H9 (cell line): ENCODE measurements at regions not wholly inside any gene's neighbourhood (a gene's known extent, or its start where the extent isn't known, plus 50 kb on each side); places are given as distances from the start of the nearest gene placed in this dataset.

ENCODE experiments used
- DNase-seq: peaks from one replicate; pipeline ENCODE4 v3.0.0-alpha.2; 2017
- H2AFZ ChIP-seq: one replicate; pipeline ENCODE4 v1.6.1; 2013; ENCODE audit warnings: mild to moderate bottlenecking, low read length, control low read depth, moderate library complexity
- H2AK5ac ChIP-seq: 2 replicates; pipeline ENCODE4 v1.6.1; 2013; ENCODE audit warnings: low read length, control low read depth, mixed read lengths; ENCODE audit not compliant: insufficient read length
- H2BK120ac ChIP-seq: one replicate; pipeline ENCODE4 v1.6.1; 2013; ENCODE audit warnings: low read depth, mild to moderate bottlenecking, low read length, control low read depth, inconsistent platforms; ENCODE audit not compliant: poor library complexity, severe bottlenecking
- H2BK12ac ChIP-seq: 2 replicates; pipeline ENCODE4 v1.6.1; 2013; ENCODE audit warnings: low read length, control low read depth, mixed read lengths, low read depth; ENCODE audit not compliant: insufficient read length
- H2BK15ac ChIP-seq: 2 replicates; pipeline ENCODE4 v1.6.1; 2013; ENCODE audit warnings: low read depth, low read length, control low read depth
- H2BK20ac ChIP-seq: one replicate; pipeline ENCODE4 v1.6.1; 2013; ENCODE audit warnings: low read depth, mild to moderate bottlenecking, low read length, control low read depth, inconsistent platforms; ENCODE audit not compliant: poor library complexity, severe bottlenecking
- H2BK5ac ChIP-seq: 2 replicates; pipeline ENCODE4 v1.6.1; 2013; ENCODE audit warnings: low read length, control low read depth, mixed read lengths; ENCODE audit not compliant: insufficient read length
- H3K14ac ChIP-seq: 2 replicates; pipeline ENCODE4 v1.6.1; 2013; ENCODE audit warnings: low read length, control low read depth; ENCODE audit not compliant: insufficient read depth
- H3K18ac ChIP-seq: 2 replicates; pipeline ENCODE4 v1.6.1; 2013; ENCODE audit warnings: low read depth, mild to moderate bottlenecking, mixed read lengths, low read length, control low read depth; ENCODE audit not compliant: insufficient read length
- H3K23ac ChIP-seq: 2 replicates; pipeline ENCODE4 v1.6.1; 2013; ENCODE audit warnings: low read length, control low read depth, mixed read lengths, low read depth; ENCODE audit not compliant: insufficient read length
- H3K23me2 ChIP-seq: 2 replicates; pipeline ENCODE4 v1.6.1; 2013; ENCODE audit warnings: low read depth, mild to moderate bottlenecking, mixed read lengths, low read length, control low read depth; ENCODE audit not compliant: insufficient read length, poor library complexity, severe bottlenecking
- H3K27ac ChIP-seq: 2 replicates; pipeline ENCODE4 v1.5.1; 2013; ENCODE audit warnings: low read length, control low read depth, mixed read lengths, low read depth; ENCODE audit not compliant: insufficient read length
- H3K27me3 ChIP-seq: 2 replicates; pipeline ENCODE4 v1.6.1; 2013; ENCODE audit warnings: low read length, control low read depth, inconsistent platforms; ENCODE audit not compliant: insufficient read depth
- H3K4ac ChIP-seq: 2 replicates; pipeline ENCODE4 v1.6.1; 2013; ENCODE audit warnings: low read depth, mild to moderate bottlenecking, control low read depth, inconsistent platforms, low read length, moderate library complexity
- H3K4me1 ChIP-seq: 2 replicates; pipeline ENCODE4 v1.6.1; 2013; ENCODE audit warnings: low read length, control low read depth, inconsistent platforms; ENCODE audit not compliant: insufficient read depth
- H3K4me2 ChIP-seq: 2 replicates; pipeline ENCODE4 v1.6.1; 2013; ENCODE audit warnings: low read length, control low read depth, mixed read lengths; ENCODE audit not compliant: insufficient read length, insufficient read depth
- H3K56ac ChIP-seq: 2 replicates; pipeline ENCODE4 v1.6.1; 2013; ENCODE audit warnings: low read depth, mild to moderate bottlenecking, mixed read lengths, low read length, control low read depth; ENCODE audit not compliant: insufficient read length
- H3K79me1 ChIP-seq: 2 replicates; pipeline ENCODE4 v1.6.1; 2013; ENCODE audit warnings: low read depth, mild to moderate bottlenecking, moderate library complexity, low read length, control low read depth, inconsistent platforms; ENCODE audit not compliant: insufficient read depth, poor library complexity, severe bottlenecking
- H3K79me2 ChIP-seq: 2 replicates; pipeline ENCODE4 v1.6.1; 2013; ENCODE audit warnings: low read length, control low read depth, inconsistent platforms; ENCODE audit not compliant: insufficient read depth
- H3K9ac ChIP-seq: 2 replicates; pipeline ENCODE4 v1.6.1; 2013; ENCODE audit warnings: low read length, control low read depth, mixed read lengths; ENCODE audit not compliant: insufficient read length; ENCODE audit errors: extremely low read depth
- H3K9me3 ChIP-seq: one replicate; pipeline ENCODE4 v1.6.1; 2013; ENCODE audit warnings: low read depth, low read length, inconsistent platforms; ENCODE audit not compliant: control insufficient read depth
- H3T11ph ChIP-seq: one replicate; pipeline ENCODE4 v1.6.1; 2013; ENCODE audit warnings: mild to moderate bottlenecking, low read length, control low read depth, inconsistent platforms
- H4K20me1 ChIP-seq: one replicate; pipeline ENCODE4 v1.6.1; 2013; ENCODE audit not compliant: control insufficient read depth, insufficient read length, insufficient read depth
- H4K5ac ChIP-seq: 2 replicates; pipeline ENCODE4 v1.6.1; 2013; ENCODE audit warnings: low read depth, mild to moderate bottlenecking, mixed read lengths, low read length, control low read depth; ENCODE audit not compliant: insufficient read length
- H4K8ac ChIP-seq: replicated peaks from 2 replicates; pipeline ENCODE4 v1.6.1; 2013; ENCODE audit warnings: low read length, control low read depth, mixed read lengths, low read depth; ENCODE audit not compliant: insufficient read length
- H4K91ac ChIP-seq: 2 replicates; pipeline ENCODE4 v1.6.1; 2013; ENCODE audit warnings: low read depth, mild to moderate bottlenecking, moderate library complexity, mixed read lengths, low read length, control low read depth; ENCODE audit not compliant: insufficient read length
- H3K27ac Mint-ChIP-seq, 3 experiments: 2 replicates in 2 of 3; 3 replicates in 1 of 3; pipeline ENCODE4 v1.8.0; 2020 to 2021; ENCODE audit warnings: mixed read lengths in 3 of 3, mild to moderate bottlenecking in 1 of 3, moderate library complexity in 1 of 3
- H3K27me3 Mint-ChIP-seq: 2 replicates; pipeline ENCODE4 v1.8.0; 2021; ENCODE audit warnings: low read depth, mild to moderate bottlenecking, moderate library complexity, mixed read lengths
- H3K36me3 Mint-ChIP-seq, 3 experiments: 2 replicates in 2 of 3; 3 replicates in 1 of 3; pipeline ENCODE4 v1.8.0; 2020 to 2021; ENCODE audit warnings: low read depth in 3 of 3, mixed read lengths in 3 of 3; ENCODE audit not compliant: insufficient read depth in 1 of 3
- H3K4me1 Mint-ChIP-seq, 2 experiments: 2 replicates each; pipeline ENCODE4 v1.8.0; 2020; ENCODE audit warnings: mixed read lengths in 2 of 2
- H3K4me3 Mint-ChIP-seq, 2 experiments: 2 replicates in 1 of 2; 3 replicates in 1 of 2; pipeline ENCODE4 v1.8.0; 2020 to 2021; ENCODE audit warnings: mild to moderate bottlenecking in 2 of 2, mixed read lengths in 2 of 2, moderate library complexity in 1 of 2
- H3K9me3 Mint-ChIP-seq, 2 experiments: 2 replicates in 1 of 2; 3 replicates in 1 of 2; pipeline ENCODE4 v1.8.0; 2020; ENCODE audit warnings: mild to moderate bottlenecking in 2 of 2, mixed read lengths in 2 of 2, moderate library complexity in 1 of 2
- CTCF ChIP-seq: fragments of 200-600 bp; sonication (generic); conservative IDR thresholded peaks from 3 replicates; pipeline ENCODE4 v1.8.0; 2021; ENCODE audit warnings: antibody characterized with exemption, mild to moderate bottlenecking
- WGBS: extraction: QIAGEN DNeasy Blood & Tissue Kit; methylation state at CpG from one replicate; pipeline ENCODE4 v1.1.7; 2013; ENCODE audit warnings: missing lambda C conversion rate, low lambda C conversion rate, mixed read lengths; ENCODE audit not compliant: insufficient read length; ENCODE audit errors: extremely low coverage; 5-methylcytosine and 5-hydroxymethylcytosine counted together

DNA sequence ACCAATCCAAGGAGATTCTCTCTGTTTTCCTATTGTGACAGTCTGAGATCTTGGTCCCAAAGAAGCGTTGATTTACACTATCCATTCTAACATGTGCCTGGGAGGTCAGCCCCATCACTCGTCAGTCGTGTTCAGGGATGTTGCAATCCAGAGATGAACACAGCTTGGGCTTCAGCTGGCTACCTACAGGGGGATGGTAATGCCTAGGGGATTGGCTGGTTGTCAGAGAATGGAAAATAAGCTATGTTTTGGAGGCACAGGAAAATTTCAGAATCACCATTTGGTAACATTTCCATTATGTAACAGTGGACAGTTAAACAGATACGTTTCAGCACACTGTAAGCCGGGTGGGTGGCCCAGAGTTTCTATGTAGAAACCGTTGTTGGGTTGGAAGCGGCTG lies 147.1 kb upstream of the RALGAPA2 start:
- peaks cover 1 to 11% of the 10 kb centered on the region in 2 experiments for H3K4me1 Mint-ChIP-seq
- H2BK5ac ChIP-seq = no peak overlapping the region
- no peaks in the 10 kb centered on the region for H3K4me1 ChIP-seq
- H3K23me2 ChIP-seq = no peaks in the 10 kb centered on the region
- no peak overlapping the region for H2AK5ac ChIP-seq
- H3K27ac ChIP-seq = no peak overlapping the region
- no peak overlapping the region for H2AFZ ChIP-seq
- H3K27me3 Mint-ChIP-seq = peaks cover 18% of the 10 kb centered on the region
- H3K56ac ChIP-seq = no peak overlapping the region
- no peak overlapping the region for H3K9ac ChIP-seq
- no peak for DNase-seq
- no peak overlapping the region for H2BK20ac ChIP-seq
- H3K4ac ChIP-seq = no peak overlapping the region
- H3K27ac Mint-ChIP-seq = no peak overlapping the region
- no peak overlapping the region for H2BK12ac ChIP-seq
- H3K79me1 ChIP-seq = no peaks in the 10 kb centered on the region
- no peaks in the 10 kb centered on the region for H4K20me1 ChIP-seq
- no peaks in the 10 kb centered on the region for H3K79me2 ChIP-seq
- H4K8ac ChIP-seq = no peak overlapping the region
- H3K14ac ChIP-seq = no peak overlapping the region
- no peak overlapping the region for H3T11ph ChIP-seq
- H3K4me2 ChIP-seq = no peak overlapping the region
- H3K36me3 Mint-ChIP-seq = no peaks in the 10 kb centered on the region
- no peak overlapping the region for H4K5ac ChIP-seq
- no peaks in the 10 kb centered on the region for H3K27me3 ChIP-seq
- no peak overlapping the region for H3K23ac ChIP-seq
- no peaks in the 10 kb centered on the region; a peak in 2 of 5 replicates for H3K9me3 Mint-ChIP-seq
- no peaks in the 10 kb centered on the region for H3K9me3 ChIP-seq
- H4K91ac ChIP-seq = no peak overlapping the region
- no peak overlapping the region for H2BK120ac ChIP-seq
- H3K18ac ChIP-seq = no peak overlapping the region
- no CpG with 5 or more reads among the region's 7 CpGs for WGBS
- H3K4me3 Mint-ChIP-seq = no peak overlapping the region; a peak in 1 of 5 replicates
- no peak for TF ChIP-seq CTCF
- no peak overlapping the region for H2BK15ac ChIP-seq
